Peyer's patch (tissue), 4 donors: ENCODE measurements at regions not wholly inside any gene's neighbourhood (a gene's known extent, or its start where the extent isn't known, plus 50 kb on each side); places are given as distances from the start of the nearest gene placed in this dataset.

Source experiments
- POLR2A ChIP-seq, 2 donors: fragments of 450-650 bp; IDR thresholded peaks; one replicate each; pipeline ENCODE4 v1.5.1; 2017; ENCODE audit warnings: antibody characterized with exemption in 2 of 2, mild to moderate bottlenecking in 2 of 2, moderate library complexity in 2 of 2
- TF ChIP-seq, protein P1 (sequence below), 6 experiments: fragments of 450-650 bp in 4 of 6; fragments of 200-600 bp in 2 of 6; sonication (generic) in 1 of 6; IDR thresholded peaks; one replicate each; pipeline ENCODE4 v1.5.1; 2017 to 2019; ENCODE audit warnings: antibody characterized with exemption in 6 of 6, mild to moderate bottlenecking in 3 of 6, moderate library complexity in 1 of 6

DNA sequence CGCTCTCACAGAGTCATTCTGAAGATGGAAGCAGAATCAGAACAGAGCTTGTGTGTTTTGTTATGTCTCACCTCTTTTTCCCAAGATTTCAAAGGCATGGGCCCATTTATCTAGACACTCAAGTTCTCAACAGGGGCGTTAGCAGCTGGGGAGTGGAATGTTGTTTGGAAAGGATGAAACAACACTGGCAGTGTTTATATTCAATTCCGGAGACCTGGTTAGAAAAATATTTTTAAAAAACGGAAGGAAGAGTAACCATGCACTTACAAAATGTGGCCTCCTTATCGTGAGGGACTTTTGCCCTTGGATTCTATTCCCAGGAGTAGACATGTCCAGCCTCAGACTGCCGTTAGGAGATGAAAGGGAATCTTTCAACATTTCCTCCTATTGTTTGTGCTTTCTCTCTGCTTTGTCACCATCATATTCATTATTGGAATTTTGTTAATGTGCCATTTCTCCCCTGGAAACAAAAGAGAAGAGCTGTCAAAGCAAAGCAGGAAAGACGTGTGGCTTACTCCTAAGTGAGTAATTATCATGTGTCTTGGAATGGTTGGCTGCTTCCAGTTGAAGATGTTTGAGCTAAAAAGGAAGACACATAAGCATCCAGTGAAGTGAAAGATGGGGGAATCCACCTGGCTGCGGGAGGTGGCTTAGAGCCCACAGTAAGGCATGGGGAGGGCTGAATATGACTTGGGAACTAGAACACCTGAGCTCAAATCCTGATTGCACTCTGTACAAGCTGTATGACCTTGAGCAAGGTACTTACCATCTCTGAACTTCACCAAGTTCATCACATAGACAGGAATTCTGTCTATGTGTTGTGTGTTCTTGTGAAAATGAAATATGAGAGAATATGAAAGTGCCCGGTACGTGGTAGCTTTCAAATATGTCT lies 71.7 kb upstream of the JUN start:
- TF ChIP-seq, protein P1, sequence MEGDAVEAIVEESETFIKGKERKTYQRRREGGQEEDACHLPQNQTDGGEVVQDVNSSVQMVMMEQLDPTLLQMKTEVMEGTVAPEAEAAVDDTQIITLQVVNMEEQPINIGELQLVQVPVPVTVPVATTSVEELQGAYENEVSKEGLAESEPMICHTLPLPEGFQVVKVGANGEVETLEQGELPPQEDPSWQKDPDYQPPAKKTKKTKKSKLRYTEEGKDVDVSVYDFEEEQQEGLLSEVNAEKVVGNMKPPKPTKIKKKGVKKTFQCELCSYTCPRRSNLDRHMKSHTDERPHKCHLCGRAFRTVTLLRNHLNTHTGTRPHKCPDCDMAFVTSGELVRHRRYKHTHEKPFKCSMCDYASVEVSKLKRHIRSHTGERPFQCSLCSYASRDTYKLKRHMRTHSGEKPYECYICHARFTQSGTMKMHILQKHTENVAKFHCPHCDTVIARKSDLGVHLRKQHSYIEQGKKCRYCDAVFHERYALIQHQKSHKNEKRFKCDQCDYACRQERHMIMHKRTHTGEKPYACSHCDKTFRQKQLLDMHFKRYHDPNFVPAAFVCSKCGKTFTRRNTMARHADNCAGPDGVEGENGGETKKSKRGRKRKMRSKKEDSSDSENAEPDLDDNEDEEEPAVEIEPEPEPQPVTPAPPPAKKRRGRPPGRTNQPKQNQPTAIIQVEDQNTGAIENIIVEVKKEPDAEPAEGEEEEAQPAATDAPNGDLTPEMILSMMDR (IDR thresholded peaks at IDR 0.05): no peak
- TF ChIP-seq POLR2A (IDR thresholded peaks at IDR 0.05): no peak
